HCEC 1CT (cell line): ENCODE measurements at regions not wholly inside any gene's neighbourhood (a gene's known extent, or its start where the extent isn't known, plus 50 kb on each side); places are given as distances from the start of the nearest gene placed in this dataset.

Experiments
- DNase-seq: peaks from one replicate; pipeline ENCODE4 v3.0.0-alpha.2; 2017

GRCh38 chr2:120616261-120616660 lies 119.4 kb upstream of the GLI2 start:
- DNase-seq = no peak

GRCh38 chr2:120617055-120617454 lies 118.6 kb upstream of the GLI2 start:
- DNase-seq = no peak

GRCh38 chr2:120618830-120619229 lies 116.8 kb upstream of the GLI2 start:
- no peak for DNase-seq

- no peak for DNase-seq
Observed at GRCh38 chr2:120619579-120619978, 116.1 kb upstream of the GLI2 start.

GRCh38 chr2:120620025-120620793 lies 115.5 kb upstream of the GLI2 start:
- peak; percentile 50 for DNase-seq

GRCh38 chr2:120622159-120622869 lies 113.4 kb upstream of the GLI2 start:
- no peak for DNase-seq

- no peak for DNase-seq
Observed at GRCh38 chr2:120622886-120623753, 112.5 kb upstream of the GLI2 start.

- DNase-seq = no peak
Observed at GRCh38 chr2:120624061-120624737, 111.5 kb upstream of the GLI2 start.

GRCh38 chr2:120624738-120625446 lies 110.8 kb upstream of the GLI2 start:
- DNase-seq = no peak

- no peak for DNase-seq
Observed at GRCh38 chr2:120625865-120626560, 109.7 kb upstream of the GLI2 start.

GRCh38 chr2:120626566-120626965 lies 109.1 kb upstream of the GLI2 start:
- no peak for DNase-seq

GRCh38 chr2:120628248-120628647 lies 107.4 kb upstream of the GLI2 start:
- DNase-seq = no peak

GRCh38 chr2:120629241-120629895 lies 106.3 kb upstream of the GLI2 start:
- DNase-seq = no peak

GRCh38 chr2:120630031-120630701 lies 105.5 kb upstream of the GLI2 start:
- DNase-seq = no peak

GRCh38 chr2:120631236-120631635 lies 104.4 kb upstream of the GLI2 start:
- DNase-seq = no peak

GRCh38 chr2:120631724-120632123 lies 103.9 kb upstream of the GLI2 start:
- DNase-seq = no peak

- DNase-seq = no peak
Observed at GRCh38 chr2:120632796-120633646, 102.6 kb upstream of the GLI2 start.

- no peak for DNase-seq
Observed at GRCh38 chr2:120634533-120634932, 101.1 kb upstream of the GLI2 start.

GRCh38 chr2:120635146-120635545 lies 100.5 kb upstream of the GLI2 start:
- no peak for DNase-seq
